GM12878 (cell line): ENCODE measurements at regions not wholly inside any gene's neighbourhood (a gene's known extent, or its start where the extent isn't known, plus 50 kb on each side); places are given as distances from the start of the nearest gene placed in this dataset.

Experiments used
- BCL3 ChIP-seq: IDR thresholded peaks from 2 replicates; pipeline ENCODE4 v1.6.1; 2011; ENCODE audit warnings: borderline replicate concordance, low read depth, mild to moderate bottlenecking, moderate library complexity, low read length; ENCODE audit not compliant: insufficient read depth, poor library complexity, severe bottlenecking
- CTCF ChIP-seq, 3 experiments: IDR thresholded peaks in 2 of 3; conservative IDR thresholded peaks in 1 of 3; 2 replicates each; pipeline ENCODE4 v1.5.1; 2011; ENCODE audit warnings: low read depth in 3 of 3, low read length in 3 of 3, mild to moderate bottlenecking in 3 of 3, control low read depth in 2 of 3, moderate library complexity in 2 of 3, inconsistent platforms in 1 of 3, mixed read lengths in 1 of 3; ENCODE audit not compliant: control insufficient read depth in 2 of 3, insufficient read depth in 1 of 3; ENCODE audit errors: extremely low read depth in 1 of 3
- NKRF ChIP-seq: fragments of 450-650 bp; conservative IDR thresholded peaks from 2 replicates; pipeline ENCODE4 v1.6.1; 2017; ENCODE audit warnings: mild to moderate bottlenecking, moderate library complexity
- RAD21 ChIP-seq: IDR thresholded peaks from 2 replicates; pipeline ENCODE4 v1.6.1; 2011; ENCODE audit warnings: mild to moderate bottlenecking, low read depth, low read length, moderate library complexity; ENCODE audit not compliant: insufficient read depth
- RBBP5 ChIP-seq: fragments of 200-600 bp; sonication (generic); conservative IDR thresholded peaks from 2 replicates; pipeline ENCODE4 v1.6.1; 2016
- REST ChIP-seq: IDR thresholded peaks from 2 replicates; pipeline ENCODE4 v1.6.1; 2012; ENCODE audit warnings: mild to moderate bottlenecking, low read depth, low read length
- YBX1 ChIP-seq: fragments of 450-650 bp; IDR thresholded peaks from 2 replicates; pipeline ENCODE4 v1.6.1; 2016; ENCODE audit warnings: antibody characterized with exemption
- ZNF274 ChIP-seq: IDR thresholded peaks from one replicate; pipeline ENCODE4 v1.8.0; 2011; ENCODE audit not compliant: insufficient read length, insufficient read depth

GRCh38 chr9:107759823-107760166 lies 270.2 kb upstream of the KLF4 start:
- no peak for TF ChIP-seq YBX1
- TF ChIP-seq RAD21: no peak
- TF ChIP-seq RBBP5: no peak
- no peak for TF ChIP-seq NKRF
- no peak for TF ChIP-seq BCL3
- TF ChIP-seq REST: no peak
- no peak for TF ChIP-seq CTCF (IDR thresholded peaks at IDR 0.05 in 2 of 3, conservative IDR thresholded peaks at IDR 0.05 in 1 of 3; ENCODE audit: control insufficient read depth in 2 of 3, extremely low read depth in 1 of 3, insufficient read depth in 1 of 3, low read depth in 3 of 3, low read length in 3 of 3)
- no peak for TF ChIP-seq ZNF274
